HG02884 (cell line): ENCODE measurements at regions not wholly inside any gene's neighbourhood (a gene's known extent, or its start where the extent isn't known, plus 50 kb on each side); places are given as distances from the start of the nearest gene placed in this dataset.

Experiments
- ATAC-seq: cut with Tn5 transposase; IDR thresholded peaks from one replicate; pipeline ENCODE4 v1.9.1; 2021; ENCODE audit warnings: mild to moderate bottlenecking, moderate library complexity; ENCODE audit not compliant: unreplicated experiment

- no peak for ATAC-seq
These were observed 650.3 kb upstream of the KLF4 start for GRCh38 chr9:108139900-108140299.

- no peak for ATAC-seq
These were observed 648.9 kb upstream of the KLF4 start for GRCh38 chr9:108138516-108138915.

GRCh38 chr9:108136656-108137055 lies 647.1 kb upstream of the KLF4 start:
- ATAC-seq: no peak

GRCh38 chr9:108134486-108135128 lies 645.0 kb upstream of the KLF4 start:
- ATAC-seq: no peak

GRCh38 chr9:108133680-108134079 lies 644.1 kb upstream of the KLF4 start:
- no peak for ATAC-seq

GRCh38 chr9:108133101-108133500 lies 643.5 kb upstream of the KLF4 start:
- no peak for ATAC-seq

GRCh38 chr9:108130905-108131304 lies 641.3 kb upstream of the KLF4 start:
- ATAC-seq: no peak

- ATAC-seq: no peak
These were observed 636.1 kb upstream of the KLF4 start for GRCh38 chr9:108125625-108126024.

GRCh38 chr9:108119530-108120113 lies 630.1 kb upstream of the KLF4 start:
- ATAC-seq: no peak

GRCh38 chr9:108117795-108118194 lies 628.2 kb upstream of the KLF4 start:
- ATAC-seq: no peak

GRCh38 chr9:108117306-108117705 lies 627.7 kb upstream of the KLF4 start:
- ATAC-seq: no peak

GRCh38 chr9:108113596-108113995 lies 624.0 kb upstream of the KLF4 start:
- ATAC-seq: no peak

- ATAC-seq: no peak
These were observed 620.5 kb upstream of the KLF4 start for GRCh38 chr9:108109927-108110690.

- ATAC-seq: no peak
These were observed 619.4 kb upstream of the KLF4 start for GRCh38 chr9:108108852-108109448.

GRCh38 chr9:108108280-108108851 lies 618.8 kb upstream of the KLF4 start:
- no peak for ATAC-seq

- no peak for ATAC-seq
These were observed 616.3 kb upstream of the KLF4 start for GRCh38 chr9:108105885-108106284.

GRCh38 chr9:108104991-108105390 lies 615.4 kb upstream of the KLF4 start:
- no peak for ATAC-seq

- ATAC-seq: no peak
These were observed 613.6 kb upstream of the KLF4 start for GRCh38 chr9:108103046-108103693.

- no peak for ATAC-seq
These were observed 611.8 kb upstream of the KLF4 start for GRCh38 chr9:108101410-108101809.

- ATAC-seq: no peak
These were observed 611.0 kb upstream of the KLF4 start for GRCh38 chr9:108100571-108100970.

- no peak for ATAC-seq
These were observed 610.3 kb upstream of the KLF4 start for GRCh38 chr9:108099854-108100253.
